NOMO-1 treated with DMSO at 0.1 percent for 48 hours (cell line): ENCODE measurements at regions not wholly inside any gene's neighbourhood (a gene's known extent, or its start where the extent isn't known, plus 50 kb on each side); places are given as distances from the start of the nearest gene placed in this dataset.

Experiments
- DNase-seq: peaks from one replicate; lab custom pipeline; 2025; ENCODE audit not compliant: unreplicated experiment; lab: John Stamatoyannopoulos, UW

- DNase-seq, result no peak
Measured at GRCh38 chr18:64271975-64272659, 123.2 kb upstream of the LINC00305 start.

- no peak for DNase-seq
Measured at GRCh38 chr18:64271246-64271645, 122.4 kb upstream of the LINC00305 start.

GRCh38 chr18:64270608-64271007, 121.7 kb upstream of the LINC00305 start:
- DNase-seq, result no peak

- DNase-seq, result no peak
Measured at GRCh38 chr18:64270121-64270520, 121.2 kb upstream of the LINC00305 start.

- no peak for DNase-seq
Measured at GRCh38 chr18:64264171-64264570, 115.3 kb upstream of the LINC00305 start.

- no peak for DNase-seq
Measured at GRCh38 chr18:64260810-64261209, 111.9 kb upstream of the LINC00305 start.

GRCh38 chr18:64259871-64260270, 111.0 kb upstream of the LINC00305 start:
- no peak for DNase-seq

GRCh38 chr18:64258111-64258650, 109.3 kb upstream of the LINC00305 start:
- no peak for DNase-seq

- DNase-seq, result no peak
Measured at GRCh38 chr18:64254399-64255093, 105.7 kb upstream of the LINC00305 start.

GRCh38 chr18:64253873-64254272, 105.0 kb upstream of the LINC00305 start:
- DNase-seq, result no peak

GRCh38 chr18:64253222-64253621, 104.3 kb upstream of the LINC00305 start:
- no peak for DNase-seq

- DNase-seq, result no peak
Measured at GRCh38 chr18:64248836-64249235, 99.9 kb upstream of the LINC00305 start.

GRCh38 chr18:64245126-64245861, 96.4 kb upstream of the LINC00305 start:
- no peak for DNase-seq

GRCh38 chr18:64244571-64244970, 95.7 kb upstream of the LINC00305 start:
- no peak for DNase-seq

- DNase-seq, result no peak
Measured at GRCh38 chr18:64240316-64240715, 91.4 kb upstream of the LINC00305 start.

- no peak for DNase-seq
Measured at GRCh38 chr18:64238076-64238475, 89.2 kb upstream of the LINC00305 start.

GRCh38 chr18:64234321-64234720, 85.4 kb upstream of the LINC00305 start:
- DNase-seq, result no peak

- DNase-seq, result no peak
Measured at GRCh38 chr18:64233851-64234250, 85.0 kb upstream of the LINC00305 start.

GRCh38 chr18:64220941-64221340, 72.1 kb upstream of the LINC00305 start:
- no peak for DNase-seq

- DNase-seq, result no peak
Measured at GRCh38 chr18:64219517-64219916, 70.6 kb upstream of the LINC00305 start.

- no peak for DNase-seq
Measured at GRCh38 chr18:64210401-64210949, 61.6 kb upstream of the LINC00305 start.
